ENCODE measurements at regions not wholly inside any gene's neighbourhood (a gene's known extent, or its start where the extent isn't known, plus 50 kb on each side); places are given as distances from the start of the nearest gene placed in this dataset.

- FAIRE-seq (no peak), DNase-seq (ENCODE audit: insufficient read length, low spot score) (no peak)
- TF ChIP-seq SPI1 (IDR thresholded peaks at IDR 0.05; ENCODE audit: low read depth, low read length), result no peak
- TF ChIP-seq POLR2AphosphoS5 (IDR thresholded peaks at IDR 0.05; ENCODE audit: low read depth, low read length), result no peak
- no peak for TF ChIP-seq PAX5 (IDR thresholded peaks at IDR 0.05; ENCODE audit: insufficient read depth, low read length, severe bottlenecking)
- TF ChIP-seq POU2F2 (IDR thresholded peaks at IDR 0.05; ENCODE audit: low read depth, low read length), result no peak
- TF ChIP-seq POLR2A (IDR thresholded peaks at IDR 0.05; ENCODE audit: low read depth, low read length), result no peak
- TF ChIP-seq TAF1 (IDR thresholded peaks at IDR 0.05; ENCODE audit: low read depth, low read length), result no peak
Observed at GRCh38 chr16:47944589-47944988, 211.2 kb downstream of the ABCC12 start.

GRCh38 chr16:47943235-47943634 lies 212.6 kb downstream of the ABCC12 start:
- no peak for FAIRE-seq
- DNase-seq (ENCODE audit: insufficient read length, low spot score), result no peak
- TF ChIP-seq POLR2AphosphoS5 (IDR thresholded peaks at IDR 0.05; ENCODE audit: low read depth, low read length), result no peak
- no peak for TF ChIP-seq POLR2A (IDR thresholded peaks at IDR 0.05; ENCODE audit: low read depth, low read length)
- TF ChIP-seq TAF1 (IDR thresholded peaks at IDR 0.05; ENCODE audit: low read depth, low read length), result no peak
- TF ChIP-seq PAX5 (IDR thresholded peaks at IDR 0.05; ENCODE audit: insufficient read depth, low read length, severe bottlenecking), result no peak
- TF ChIP-seq SPI1 (IDR thresholded peaks at IDR 0.05; ENCODE audit: low read depth, low read length), result no peak
- no peak for TF ChIP-seq POU2F2 (IDR thresholded peaks at IDR 0.05; ENCODE audit: low read depth, low read length)

- FAIRE-seq, result no peak
Observed at GRCh38 chr16:47940466-47940865, 215.3 kb downstream of the ABCC12 start.

GRCh38 chr16:47939680-47940079 lies 216.1 kb downstream of the ABCC12 start:
- FAIRE-seq (no peak), DNase-seq (ENCODE audit: insufficient read length, low spot score) (no peak)
- TF ChIP-seq POU2F2 (IDR thresholded peaks at IDR 0.05; ENCODE audit: low read depth, low read length), result no peak
- TF ChIP-seq SPI1 (IDR thresholded peaks at IDR 0.05; ENCODE audit: low read depth, low read length), result no peak
- TF ChIP-seq POLR2AphosphoS5 (IDR thresholded peaks at IDR 0.05; ENCODE audit: low read depth, low read length), result no peak
- TF ChIP-seq TAF1 (IDR thresholded peaks at IDR 0.05; ENCODE audit: low read depth, low read length), result no peak
- TF ChIP-seq PAX5 (IDR thresholded peaks at IDR 0.05; ENCODE audit: insufficient read depth, low read length, severe bottlenecking), result no peak
- TF ChIP-seq POLR2A (IDR thresholded peaks at IDR 0.05; ENCODE audit: low read depth, low read length), result no peak

More at GRCh38 chr16:47940466-47940865, 215.3 kb downstream of the ABCC12 start:
- TF ChIP-seq PAX5 (IDR thresholded peaks at IDR 0.05; ENCODE audit: insufficient read depth, low read length, severe bottlenecking) (no peak), POLR2A (IDR thresholded peaks at IDR 0.05; ENCODE audit: low read depth, low read length) (no peak), POLR2AphosphoS5 (IDR thresholded peaks at IDR 0.05; ENCODE audit: low read depth, low read length) (no peak), SPI1 (IDR thresholded peaks at IDR 0.05; ENCODE audit: low read depth, low read length) (no peak), TAF1 (IDR thresholded peaks at IDR 0.05; ENCODE audit: low read depth, low read length) (no peak), POU2F2 (IDR thresholded peaks at IDR 0.05; ENCODE audit: low read depth, low read length) (no peak)
- no peak for DNase-seq (ENCODE audit: insufficient read length, low spot score)

GRCh38 chr16:47938272-47938671 lies 217.5 kb downstream of the ABCC12 start:
- peak; percentile 13; the same call in 1 of the 2 replicates for TF ChIP-seq SPI1 (IDR thresholded peaks at IDR 0.05; ENCODE audit: low read depth, low read length)
- no peak for TF ChIP-seq TAF1 (IDR thresholded peaks at IDR 0.05; ENCODE audit: low read depth, low read length)
- FAIRE-seq (no peak), DNase-seq (ENCODE audit: insufficient read length, low spot score) (no peak)

- FAIRE-seq (no peak), DNase-seq (ENCODE audit: insufficient read length, low spot score) (no peak)
- TF ChIP-seq POLR2AphosphoS5 (IDR thresholded peaks at IDR 0.05; ENCODE audit: low read depth, low read length) (no peak), TAF1 (IDR thresholded peaks at IDR 0.05; ENCODE audit: low read depth, low read length) (no peak), SPI1 (IDR thresholded peaks at IDR 0.05; ENCODE audit: low read depth, low read length) (no peak), POLR2A (IDR thresholded peaks at IDR 0.05; ENCODE audit: low read depth, low read length) (no peak), PAX5 (IDR thresholded peaks at IDR 0.05; ENCODE audit: insufficient read depth, low read length, severe bottlenecking) (no peak), POU2F2 (IDR thresholded peaks at IDR 0.05; ENCODE audit: low read depth, low read length) (no peak)
Observed at GRCh38 chr16:47928008-47928407, 227.8 kb downstream of the ABCC12 start.

GRCh38 chr16:47927330-47927729 lies 228.5 kb downstream of the ABCC12 start:
- no peak for FAIRE-seq
- no peak for DNase-seq (ENCODE audit: insufficient read length, low spot score)
- TF ChIP-seq SPI1 (IDR thresholded peaks at IDR 0.05; ENCODE audit: low read depth, low read length), result no peak
- TF ChIP-seq POLR2AphosphoS5 (IDR thresholded peaks at IDR 0.05; ENCODE audit: low read depth, low read length), result no peak

GRCh38 chr16:47925811-47926460 lies 229.9 kb downstream of the ABCC12 start:
- FAIRE-seq (no peak), DNase-seq (ENCODE audit: insufficient read length, low spot score) (no peak)
- TF ChIP-seq PAX5 (IDR thresholded peaks at IDR 0.05; ENCODE audit: insufficient read depth, low read length, severe bottlenecking) (no peak), SPI1 (IDR thresholded peaks at IDR 0.05; ENCODE audit: low read depth, low read length) (no peak), POLR2AphosphoS5 (IDR thresholded peaks at IDR 0.05; ENCODE audit: low read depth, low read length) (no peak), POLR2A (IDR thresholded peaks at IDR 0.05; ENCODE audit: low read depth, low read length) (no peak), POU2F2 (IDR thresholded peaks at IDR 0.05; ENCODE audit: low read depth, low read length) (no peak)

GRCh38 chr16:47924950-47925349 lies 230.8 kb downstream of the ABCC12 start:
- FAIRE-seq (no peak), DNase-seq (ENCODE audit: insufficient read length, low spot score) (no peak)

GRCh38 chr16:47921535-47921934 lies 234.3 kb downstream of the ABCC12 start:
- DNase-seq (ENCODE audit: insufficient read length, low spot score) (no peak), FAIRE-seq (no peak)
- TF ChIP-seq POU2F2 (IDR thresholded peaks at IDR 0.05; ENCODE audit: low read depth, low read length), result no peak
- no peak for TF ChIP-seq POLR2AphosphoS5 (IDR thresholded peaks at IDR 0.05; ENCODE audit: low read depth, low read length)
- no peak for TF ChIP-seq POLR2A (IDR thresholded peaks at IDR 0.05; ENCODE audit: low read depth, low read length)
- no peak for TF ChIP-seq SPI1 (IDR thresholded peaks at IDR 0.05; ENCODE audit: low read depth, low read length)
- no peak for TF ChIP-seq TAF1 (IDR thresholded peaks at IDR 0.05; ENCODE audit: low read depth, low read length)
- TF ChIP-seq PAX5 (IDR thresholded peaks at IDR 0.05; ENCODE audit: insufficient read depth, low read length, severe bottlenecking), result no peak

More at GRCh38 chr16:47924950-47925349, 230.8 kb downstream of the ABCC12 start:
- no peak for TF ChIP-seq POLR2A (IDR thresholded peaks at IDR 0.05; ENCODE audit: low read depth, low read length)
- TF ChIP-seq PAX5 (IDR thresholded peaks at IDR 0.05; ENCODE audit: insufficient read depth, low read length, severe bottlenecking), result no peak
- TF ChIP-seq POU2F2 (IDR thresholded peaks at IDR 0.05; ENCODE audit: low read depth, low read length), result no peak
- no peak for TF ChIP-seq POLR2AphosphoS5 (IDR thresholded peaks at IDR 0.05; ENCODE audit: low read depth, low read length)
- no peak for TF ChIP-seq TAF1 (IDR thresholded peaks at IDR 0.05; ENCODE audit: low read depth, low read length)
- no peak for TF ChIP-seq SPI1 (IDR thresholded peaks at IDR 0.05; ENCODE audit: low read depth, low read length)
